HG03575 (cell line): ENCODE measurements at regions not wholly inside any gene's neighbourhood (a gene's known extent, or its start where the extent isn't known, plus 50 kb on each side); places are given as distances from the start of the nearest gene placed in this dataset.

Experiments
- ATAC-seq: cut with Tn5 transposase; IDR thresholded peaks from one replicate; pipeline ENCODE4 v1.9.1; 2021; ENCODE audit not compliant: unreplicated experiment, insufficient number of reproducible peaks, low FRiP score; ENCODE audit errors: extremely low read depth

- ATAC-seq = no peak
Measured at GRCh38 chr16:79417601-79418008, 182.9 kb downstream of the MAF start.

- ATAC-seq = no peak
Measured at GRCh38 chr16:79415983-79416640, 184.4 kb downstream of the MAF start.

GRCh38 chr16:79412783-79413225, 187.7 kb downstream of the MAF start:
- ATAC-seq = no peak

GRCh38 chr16:79411805-79412204, 188.7 kb downstream of the MAF start:
- no peak for ATAC-seq

- no peak for ATAC-seq
Measured at GRCh38 chr16:79411357-79411756, 189.2 kb downstream of the MAF start.

- no peak for ATAC-seq
Measured at GRCh38 chr16:79409978-79410377, 190.6 kb downstream of the MAF start.

- ATAC-seq = no peak
Measured at GRCh38 chr16:79408355-79408754, 192.2 kb downstream of the MAF start.

- ATAC-seq = no peak
Measured at GRCh38 chr16:79407461-79408135, 192.9 kb downstream of the MAF start.

- no peak for ATAC-seq
Measured at GRCh38 chr16:79407005-79407404, 193.5 kb downstream of the MAF start.

- ATAC-seq = no peak
Measured at GRCh38 chr16:79404571-79404970, 196.0 kb downstream of the MAF start.

GRCh38 chr16:79403534-79403933, 197.0 kb downstream of the MAF start:
- ATAC-seq = no peak

- no peak for ATAC-seq
Measured at GRCh38 chr16:79402920-79403319, 197.6 kb downstream of the MAF start.

- no peak for ATAC-seq
Measured at GRCh38 chr16:79402356-79402755, 198.2 kb downstream of the MAF start.

GRCh38 chr16:79401782-79402181, 198.8 kb downstream of the MAF start:
- ATAC-seq = no peak

- no peak for ATAC-seq
Measured at GRCh38 chr16:79401157-79401556, 199.4 kb downstream of the MAF start.

GRCh38 chr16:79400462-79401149, 199.9 kb downstream of the MAF start:
- ATAC-seq = no peak

- no peak for ATAC-seq
Measured at GRCh38 chr16:79395591-79395990, 204.9 kb downstream of the MAF start.

- ATAC-seq = no peak
Measured at GRCh38 chr16:79394206-79394605, 206.3 kb downstream of the MAF start.

- ATAC-seq = no peak
Measured at GRCh38 chr16:79393564-79393963, 207.0 kb downstream of the MAF start.

- no peak for ATAC-seq
Measured at GRCh38 chr16:79393127-79393526, 207.4 kb downstream of the MAF start.
